Tibial nerve (tissue), 4 donors: ENCODE measurements at regions not wholly inside any gene's neighbourhood (a gene's known extent, or its start where the extent isn't known, plus 50 kb on each side); places are given as distances from the start of the nearest gene placed in this dataset.

Source experiments
- DNase-seq, 2 donors: peaks; one replicate each; pipeline ENCODE4 v3.0.0-alpha.2; 2019; ENCODE audit warnings: low spot score in 2 of 2
- H3K27ac ChIP-seq, 4 donors: fragments of 200-600 bp; sonication (generic) in 3 of 4; one replicate each; pipeline ENCODE4 v1.5.1; 2017 to 2019; ENCODE audit warnings: mild to moderate bottlenecking in 1 of 4
- H3K27me3 ChIP-seq, 2 donors: fragments of 200-600 bp; sonication (generic) in 1 of 2; one replicate each; pipeline versions ENCODE4 v1.5.1 to v1.6.0; 2017 to 2019
- H3K36me3 ChIP-seq, 3 donors: fragments of 200-600 bp; sonication (generic); one replicate each; pipeline ENCODE4 v1.5.1; 2018 to 2019
- H3K4me1 ChIP-seq, 4 donors: fragments of 200-600 bp; sonication (generic) in 3 of 4; one replicate each; pipeline ENCODE4 v1.5.1; 2017 to 2019
- H3K4me3 ChIP-seq, 4 donors: fragments of 200-600 bp; sonication (generic) in 3 of 4; one replicate each; pipeline ENCODE4 v1.5.1; 2017 to 2019; ENCODE audit warnings: mild to moderate bottlenecking in 1 of 4, moderate library complexity in 1 of 4
- H3K9me3 ChIP-seq, 4 donors: fragments of 200-600 bp; sonication (generic) in 3 of 4; one replicate each; pipeline ENCODE4 v1.5.1; 2017 to 2019
- CTCF ChIP-seq, 5 experiments: fragments of 200-600 bp in 3 of 5; fragments of 450-650 bp in 2 of 5; sonication (generic) in 3 of 5; IDR thresholded peaks; one replicate each; pipeline ENCODE4 v1.5.1; 2016 to 2019; ENCODE audit warnings: antibody characterized with exemption in 5 of 5, mild to moderate bottlenecking in 3 of 5, moderate library complexity in 2 of 5
- EP300 ChIP-seq, 2 donors: sonication (generic); formaldehyde crosslinking; IDR thresholded peaks; one replicate each; pipeline ENCODE4 v1.6.1; 2017; ENCODE audit warnings: antibody characterized with exemption in 2 of 2, mild to moderate bottlenecking in 1 of 2
- POLR2A ChIP-seq, 2 donors: fragments of 450-650 bp; IDR thresholded peaks; one replicate each; pipeline ENCODE4 v1.6.1; 2017; ENCODE audit warnings: antibody characterized with exemption in 2 of 2, mild to moderate bottlenecking in 2 of 2, moderate library complexity in 2 of 2
- WGBS, 2 donors: methylation state at CpG; one replicate each; pipeline ENCODE4 v1.1.5; 2018; 5-methylcytosine and 5-hydroxymethylcytosine counted together

- no peaks in the 10 kb centered on the region for H3K27me3 ChIP-seq
- H3K4me1 ChIP-seq = no peaks in the 10 kb centered on the region
- no peak for TF ChIP-seq POLR2A (IDR thresholded peaks at IDR 0.05)
- TF ChIP-seq CTCF (IDR thresholded peaks at IDR 0.05) = no peak
- TF ChIP-seq EP300 (IDR thresholded peaks at IDR 0.05) = no peak
- DNase-seq = no peak
- H3K36me3 ChIP-seq = no peaks in the 10 kb centered on the region
- no peak overlapping the region for H3K4me3 ChIP-seq
- no peaks in the 10 kb centered on the region for H3K9me3 ChIP-seq
- 71 to 75% methylated on average over 11 to 12 of the region's 12 CpGs for WGBS, 2 donors
- H3K27ac ChIP-seq = no peak overlapping the region
Observed at GRCh38 chr1:226497991-226498639, 50.4 kb upstream of the STUM start.

GRCh38 chr1:226498640-226499008, 49.9 kb upstream of the STUM start:
- TF ChIP-seq EP300 (IDR thresholded peaks at IDR 0.05) (no peak), POLR2A (IDR thresholded peaks at IDR 0.05) (no peak), CTCF (IDR thresholded peaks at IDR 0.05) (no peak)
- Histone ChIP-seq H3K9me3 (no peaks in the 10 kb centered on the region), H3K4me1 (no peaks in the 10 kb centered on the region), H3K27ac (no peak overlapping the region), H3K36me3 (no peaks in the 10 kb centered on the region), H3K4me3 (no peak overlapping the region), H3K27me3 (no peaks in the 10 kb centered on the region)
- 56 to 60% methylated on average over 6 of the region's 6 CpGs for WGBS, 2 donors
- no peak for DNase-seq
